HUES64 (cell line): ENCODE measurements at regions not wholly inside any gene's neighbourhood (a gene's known extent, or its start where the extent isn't known, plus 50 kb on each side); places are given as distances from the start of the nearest gene placed in this dataset.

Source experiments
- H3K27ac ChIP-seq: 2 replicates; pipeline ENCODE4 v1.7.0; 2013; ENCODE audit warnings: low read depth, low read length, inconsistent platforms
- H3K27me3 ChIP-seq: 2 replicates; pipeline ENCODE4 v1.6.1; 2013; ENCODE audit warnings: mild to moderate bottlenecking, low read length; ENCODE audit not compliant: insufficient read depth
- H3K36me3 ChIP-seq: 2 replicates; pipeline ENCODE4 v1.6.1; 2013; ENCODE audit warnings: mild to moderate bottlenecking, low read length; ENCODE audit not compliant: insufficient read depth
- H3K4me1 ChIP-seq: 2 replicates; pipeline ENCODE4 v1.6.1; 2013; ENCODE audit warnings: mild to moderate bottlenecking, low read length, moderate library complexity; ENCODE audit not compliant: insufficient read depth
- H3K4me3 ChIP-seq: 2 replicates; pipeline ENCODE4 v1.5.1; 2013; ENCODE audit warnings: mild to moderate bottlenecking, low read length, moderate library complexity
- H3K9ac ChIP-seq: 2 replicates; pipeline ENCODE4 v1.6.1; 2013; ENCODE audit warnings: mild to moderate bottlenecking, low read depth, low read length
- H3K9me3 ChIP-seq: 2 replicates; pipeline ENCODE4 v1.6.1; 2013; ENCODE audit warnings: low read depth, low read length; ENCODE audit not compliant: insufficient read depth
- WGBS: fragments of 150-250, 120-280 bp; methylation state at CpG from one replicate; pipeline ENCODE4 v1.1.7; 2013; ENCODE audit warnings: missing lambda C conversion rate; 5-methylcytosine and 5-hydroxymethylcytosine counted together

- Histone ChIP-seq H3K9me3 (no peaks in the 10 kb centered on the region), H3K27ac (no peak overlapping the region), H3K4me1 (no peaks in the 10 kb centered on the region), H3K9ac (no peak overlapping the region), H3K36me3 (no peaks in the 10 kb centered on the region), H3K4me3 (no peak overlapping the region), H3K27me3 (no peaks in the 10 kb centered on the region)
- 92% methylated on average over 1 of the region's 1 CpG for WGBS
These were observed 137.3 kb upstream of the PLXNA2 start for GRCh38 chr1:208381481-208381880.

- 97% methylated on average over 9 of the region's 9 CpGs for WGBS
- H3K27me3 ChIP-seq = no peaks in the 10 kb centered on the region
These were observed 144.0 kb upstream of the PLXNA2 start for GRCh38 chr1:208387908-208388811.

DNA sequence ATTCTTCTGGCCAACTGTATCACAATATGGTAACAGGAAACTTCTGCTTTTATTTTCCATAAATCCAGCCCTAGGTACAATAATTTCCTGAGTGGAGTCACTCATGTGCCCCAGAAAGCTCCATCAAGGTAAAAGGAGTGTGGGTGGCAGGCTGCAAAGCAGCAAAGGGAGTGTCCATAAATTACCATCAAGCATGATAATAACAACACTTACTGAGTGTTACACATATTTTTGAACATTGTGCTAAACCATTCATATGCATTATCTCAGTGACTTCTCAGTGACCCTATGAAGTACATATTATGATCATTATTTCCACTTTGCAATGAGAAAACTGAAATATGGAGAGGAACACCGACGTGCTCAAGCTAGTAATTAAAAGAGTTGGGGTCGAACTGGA is 149.2 kb upstream of the PLXNA2 start:
- Histone ChIP-seq H3K9me3 (no peaks in the 10 kb centered on the region), H3K27me3 (no peaks in the 10 kb centered on the region), H3K9ac (no peak overlapping the region), H3K4me1 (no peaks in the 10 kb centered on the region), H3K36me3 (no peaks in the 10 kb centered on the region), H3K4me3 (no peak overlapping the region), H3K27ac (no peak overlapping the region)
- WGBS = 93% methylated on average over 3 of the region's 3 CpGs

More at GRCh38 chr1:208387908-208388811, 144.0 kb upstream of the PLXNA2 start:
- H3K27ac ChIP-seq = no peak overlapping the region
- no peak overlapping the region for H3K9ac ChIP-seq
- H3K4me1 ChIP-seq = no peaks in the 10 kb centered on the region
- no peak overlapping the region for H3K4me3 ChIP-seq
- H3K9me3 ChIP-seq = no peaks in the 10 kb centered on the region
- H3K36me3 ChIP-seq = no peaks in the 10 kb centered on the region

DNA sequence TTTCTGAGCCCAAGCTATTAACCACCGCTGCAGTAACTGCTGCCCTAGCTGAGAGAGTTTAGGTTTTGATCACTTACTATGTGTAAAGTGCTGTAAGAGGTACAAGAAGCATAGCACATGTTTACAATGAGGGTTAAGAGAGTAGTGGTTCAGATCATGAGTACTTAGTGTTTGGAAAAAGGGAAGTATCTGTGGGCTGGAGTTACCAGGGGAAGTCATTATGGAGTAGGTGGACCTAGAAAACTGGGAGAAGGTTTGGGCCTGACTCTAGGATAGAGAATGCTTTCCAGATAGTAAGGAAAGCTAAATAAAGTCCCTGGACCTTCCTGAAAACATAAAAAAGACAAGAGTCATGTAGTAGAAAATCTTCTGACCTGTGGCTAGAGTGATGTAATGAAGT is 149.6 kb upstream of the PLXNA2 start:
- no peak overlapping the region for H3K27ac ChIP-seq
- no peak overlapping the region for H3K9ac ChIP-seq
- H3K4me1 ChIP-seq = no peaks in the 10 kb centered on the region
- H3K36me3 ChIP-seq = no peaks in the 10 kb centered on the region
- 98% methylated on average over 1 of the region's 1 CpG for WGBS
- H3K9me3 ChIP-seq = no peaks in the 10 kb centered on the region
- H3K27me3 ChIP-seq = no peaks in the 10 kb centered on the region
- no peak overlapping the region for H3K4me3 ChIP-seq

GRCh38 chr1:208397286-208397685 is 153.1 kb upstream of the PLXNA2 start:
- no peaks in the 10 kb centered on the region for H3K27me3 ChIP-seq
- no peaks in the 10 kb centered on the region for H3K36me3 ChIP-seq
- no peaks in the 10 kb centered on the region for H3K4me1 ChIP-seq
- H3K4me3 ChIP-seq = no peak overlapping the region
- H3K9me3 ChIP-seq = no peaks in the 10 kb centered on the region
- H3K9ac ChIP-seq = no peak overlapping the region
- 76% methylated on average over 5 of the region's 5 CpGs for WGBS
- H3K27ac ChIP-seq = no peak overlapping the region

DNA sequence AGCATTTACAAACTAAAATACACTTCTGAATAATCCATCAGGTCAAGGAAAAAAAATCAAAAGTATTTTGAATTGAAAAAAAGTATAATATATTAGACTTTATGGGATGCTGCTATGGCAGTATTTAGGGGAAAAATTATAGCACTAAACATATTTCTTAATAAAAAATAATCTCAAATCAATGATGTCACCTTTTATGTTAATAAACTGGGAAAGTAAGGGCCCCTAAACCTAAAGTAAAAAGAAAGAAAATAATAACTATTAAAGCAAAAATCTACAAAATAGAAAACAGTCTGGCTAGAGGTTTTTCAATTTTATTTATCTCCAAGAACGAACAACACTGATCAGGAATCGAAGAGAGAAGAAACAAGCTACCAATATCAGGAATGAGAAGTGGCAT is 160.8 kb upstream of the PLXNA2 start:
- H3K36me3 ChIP-seq = no peaks in the 10 kb centered on the region
- WGBS = 93% methylated on average over 2 of the region's 2 CpGs
- no peaks in the 10 kb centered on the region for H3K9me3 ChIP-seq
- no peak overlapping the region for H3K9ac ChIP-seq
- no peak overlapping the region for H3K4me3 ChIP-seq
- no peaks in the 10 kb centered on the region for H3K4me1 ChIP-seq
- no peak overlapping the region for H3K27ac ChIP-seq
- H3K27me3 ChIP-seq = no peaks in the 10 kb centered on the region

GRCh38 chr1:208409176-208409575 is 165.0 kb upstream of the PLXNA2 start:
- Histone ChIP-seq H3K9ac (no peak overlapping the region), H3K4me1 (no peaks in the 10 kb centered on the region), H3K4me3 (no peak overlapping the region), H3K9me3 (no peaks in the 10 kb centered on the region), H3K36me3 (no peaks in the 10 kb centered on the region), H3K27me3 (no peaks in the 10 kb centered on the region), H3K27ac (no peak overlapping the region)
- WGBS = 100% methylated on average over 2 of the region's 3 CpGs

DNA sequence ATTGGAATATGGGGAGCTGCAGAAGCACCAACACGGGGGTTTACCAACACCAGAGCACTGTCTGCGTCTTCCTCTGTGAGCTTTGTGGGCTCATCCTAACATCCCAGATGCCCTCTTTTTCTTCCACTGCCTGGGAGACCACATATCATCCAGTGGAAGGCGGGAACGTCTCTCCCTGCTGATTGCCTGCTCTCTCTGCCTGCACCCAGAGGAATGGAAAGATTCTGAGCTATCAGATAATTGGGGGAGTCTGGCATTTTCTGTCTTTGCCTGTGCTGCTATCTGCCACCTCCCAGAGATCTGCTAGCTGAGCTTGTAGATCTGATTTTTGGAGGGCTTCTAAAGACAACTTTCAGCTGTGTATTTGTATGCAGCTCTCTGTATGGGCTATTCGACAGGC is 166.2 kb upstream of the PLXNA2 start:
- H3K27ac ChIP-seq = no peak overlapping the region
- H3K9me3 ChIP-seq = no peaks in the 10 kb centered on the region
- 92% methylated on average over 5 of the region's 5 CpGs for WGBS

GRCh38 chr1:208413006-208413405 is 168.8 kb upstream of the PLXNA2 start:
- no peak overlapping the region for H3K27ac ChIP-seq
- no peak overlapping the region for H3K4me3 ChIP-seq
- no peak overlapping the region for H3K9ac ChIP-seq
- H3K9me3 ChIP-seq = no peaks in the 10 kb centered on the region
- no peaks in the 10 kb centered on the region for H3K36me3 ChIP-seq
- H3K27me3 ChIP-seq = no peaks in the 10 kb centered on the region
- WGBS = 87% methylated on average over 2 of the region's 2 CpGs
- H3K4me1 ChIP-seq = no peaks in the 10 kb centered on the region

More for the DNA sequence above, 166.2 kb upstream of the PLXNA2 start:
- Histone ChIP-seq H3K36me3 (no peaks in the 10 kb centered on the region), H3K27me3 (no peaks in the 10 kb centered on the region), H3K4me3 (no peak overlapping the region), H3K4me1 (no peaks in the 10 kb centered on the region), H3K9ac (no peak overlapping the region)

GRCh38 chr1:208418667-208419066 is 174.5 kb upstream of the PLXNA2 start:
- Histone ChIP-seq H3K4me3 (no peak overlapping the region), H3K36me3 (no peaks in the 10 kb centered on the region), H3K9ac (no peak overlapping the region), H3K9me3 (no peaks in the 10 kb centered on the region), H3K4me1 (0 out of 2 replicates have a peak, but pooled peaks cover 5% of the 10 kb centered on the region), H3K27ac (no peak overlapping the region), H3K27me3 (no peaks in the 10 kb centered on the region)
- WGBS = 94% methylated on average over 1 of the region's 1 CpG

DNA sequence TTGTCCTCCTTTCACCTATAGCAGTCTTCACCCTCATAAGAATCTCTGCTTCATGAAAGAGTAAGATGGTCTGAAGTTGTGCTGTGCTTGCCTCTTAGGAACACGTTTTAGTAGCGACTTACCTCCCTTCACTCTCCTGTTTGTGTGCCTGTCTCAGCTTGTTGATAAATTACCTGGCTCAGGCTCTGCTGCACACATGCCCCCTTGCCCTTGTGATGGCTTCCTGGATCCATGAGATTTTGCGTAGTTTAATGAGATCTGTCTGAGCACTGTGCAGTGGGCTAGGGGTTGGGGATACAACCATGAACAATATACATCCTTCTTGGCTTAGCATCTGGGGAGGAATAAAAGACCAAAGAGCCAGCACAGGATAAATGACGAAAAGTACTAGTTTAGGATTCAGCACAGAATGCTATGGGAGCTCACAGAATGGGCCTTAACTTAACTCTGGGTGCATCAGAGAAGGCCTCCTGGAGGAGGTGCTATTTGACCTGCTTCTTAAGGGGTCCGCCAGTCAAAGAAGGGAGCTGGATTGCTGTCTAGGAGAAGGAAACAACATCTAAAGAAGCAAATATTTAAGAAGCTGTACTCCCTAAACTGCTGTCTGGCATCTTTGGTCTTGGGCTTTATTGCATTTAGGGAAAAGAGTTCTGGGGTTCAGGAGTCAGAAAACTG is 175.7 kb upstream of the PLXNA2 start:
- H3K27me3 ChIP-seq = no peaks in the 10 kb centered on the region
- H3K4me1 ChIP-seq = 0 out of 2 replicates have a peak, but pooled peaks cover 5% of the 10 kb centered on the region
- H3K4me3 ChIP-seq = no peak overlapping the region
- H3K36me3 ChIP-seq = no peaks in the 10 kb centered on the region
- no peak overlapping the region for H3K9ac ChIP-seq
- no peaks in the 10 kb centered on the region for H3K9me3 ChIP-seq
- WGBS = 89% methylated on average over 5 of the region's 5 CpGs
- H3K27ac ChIP-seq = no peak overlapping the region
